Upper lobe of left lung (tissue), 6 donors: ENCODE measurements at regions not wholly inside any gene's neighbourhood (a gene's known extent, or its start where the extent isn't known, plus 50 kb on each side); places are given as distances from the start of the nearest gene placed in this dataset.

Source experiments
- ATAC-seq, 2 donors: fragments of 200-7000 bp; cut with Tn5 transposase; one replicate each; pipeline ENCODE4 v1.9.1; 2022; ENCODE audit warnings: mild to moderate bottlenecking in 2 of 2, moderate library complexity in 2 of 2; ENCODE audit not compliant: low FRiP score in 2 of 2
- DNase-seq, 2 donors: peaks; one replicate each; pipeline ENCODE4 v3.0.0-alpha.2; 2019 to 2020
- H3K27ac ChIP-seq, 4 donors: fragments of 200-600 bp; sonication (generic); one replicate each; pipeline ENCODE4 v1.5.1; 2016 to 2019
- H3K27me3 ChIP-seq, 4 donors: fragments of 200-600 bp; sonication (generic); one replicate each; pipeline ENCODE4 v1.5.1; 2017 to 2019
- H3K36me3 ChIP-seq, 4 donors: fragments of 200-600 bp; sonication (generic); one replicate each; pipeline ENCODE4 v1.5.1; 2016 to 2019
- H3K4me1 ChIP-seq, 4 donors: fragments of 200-600 bp; sonication (generic); one replicate each; pipeline ENCODE4 v1.5.1; 2018 to 2019
- H3K4me3 ChIP-seq, 4 donors: fragments of 200-600 bp; sonication (generic); one replicate each; pipeline ENCODE4 v1.5.1; 2017 to 2019; ENCODE audit warnings: mild to moderate bottlenecking in 2 of 4, moderate library complexity in 1 of 4
- H3K9me3 ChIP-seq, 4 donors: fragments of 200-600 bp; sonication (generic); one replicate each; pipeline ENCODE4 v1.5.1; 2018 to 2019
- EP300 ChIP-seq, 4 donors: sonication (generic); formaldehyde crosslinking; IDR thresholded peaks; one replicate each; pipeline ENCODE4 v1.5.1; 2017; ENCODE audit warnings: antibody characterized with exemption in 4 of 4, control low read depth in 2 of 4
- POLR2A ChIP-seq, 4 donors: fragments of 450-650 bp; IDR thresholded peaks; one replicate each; pipeline ENCODE4 v1.5.1; 2016 to 2017; ENCODE audit warnings: antibody characterized with exemption in 4 of 4, mild to moderate bottlenecking in 2 of 4
- POLR2AphosphoS5 ChIP-seq, 2 donors: sonication (generic); formaldehyde crosslinking; IDR thresholded peaks; one replicate each; pipeline ENCODE4 v1.5.1; 2017; ENCODE audit warnings: antibody characterized with exemption in 2 of 2
- WGBS, 2 donors: methylation state at CpG; one replicate each; pipeline ENCODE4 v1.1.5; 2017 to 2018; 5-methylcytosine and 5-hydroxymethylcytosine counted together
- TF ChIP-seq, protein P1 (sequence below), 6 experiments: fragments of 450-650 bp in 4 of 6; fragments of 200-600 bp in 2 of 6; sonication (generic) in 2 of 6; IDR thresholded peaks; one replicate each; pipeline ENCODE4 v1.5.1; 2016 to 2019; ENCODE audit warnings: antibody characterized with exemption in 6 of 6
- donor health status: DM: no; HTN: no; CAD: no; lungs with moderate emphysema.
- donor health status: DM: no; HTN: yes; CAD: no; lungs with severe emphysema.

DNA sequence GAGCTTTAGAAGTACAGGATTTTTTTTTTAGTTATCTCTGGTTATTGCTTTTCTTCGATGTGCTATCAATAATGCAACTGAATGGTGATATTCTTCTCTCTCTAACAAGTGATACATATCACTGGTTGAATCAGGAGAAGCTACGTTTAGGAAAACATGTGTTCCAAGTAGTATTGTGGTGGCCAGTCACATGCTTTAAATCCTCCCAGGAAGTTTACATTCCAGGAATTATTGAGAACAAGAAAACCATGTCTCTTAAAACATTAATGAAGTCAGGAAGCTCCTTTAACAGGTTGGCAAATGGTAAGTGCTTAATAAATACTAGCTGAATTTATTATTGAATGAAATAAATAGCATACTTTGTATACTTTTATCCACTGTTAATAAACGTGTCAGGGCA is 371.1 kb downstream of the BCKDHB start:
- no peak for DNase-seq
- Histone ChIP-seq H3K9me3 (no peaks in the 10 kb centered on the region), H3K4me1 (no peaks in the 10 kb centered on the region), H3K27me3 (no peaks in the 10 kb centered on the region), H3K4me3 (no peak overlapping the region), H3K27ac (no peak overlapping the region), H3K36me3 (no peaks in the 10 kb centered on the region)
- 40 to 54% methylated on average over 3 of the region's 3 CpGs for WGBS, 2 donors
- TF ChIP-seq POLR2A (IDR thresholded peaks at IDR 0.05), result no peak
- no peak for TF ChIP-seq POLR2AphosphoS5 (IDR thresholded peaks at IDR 0.05)
- TF ChIP-seq, protein P1, sequence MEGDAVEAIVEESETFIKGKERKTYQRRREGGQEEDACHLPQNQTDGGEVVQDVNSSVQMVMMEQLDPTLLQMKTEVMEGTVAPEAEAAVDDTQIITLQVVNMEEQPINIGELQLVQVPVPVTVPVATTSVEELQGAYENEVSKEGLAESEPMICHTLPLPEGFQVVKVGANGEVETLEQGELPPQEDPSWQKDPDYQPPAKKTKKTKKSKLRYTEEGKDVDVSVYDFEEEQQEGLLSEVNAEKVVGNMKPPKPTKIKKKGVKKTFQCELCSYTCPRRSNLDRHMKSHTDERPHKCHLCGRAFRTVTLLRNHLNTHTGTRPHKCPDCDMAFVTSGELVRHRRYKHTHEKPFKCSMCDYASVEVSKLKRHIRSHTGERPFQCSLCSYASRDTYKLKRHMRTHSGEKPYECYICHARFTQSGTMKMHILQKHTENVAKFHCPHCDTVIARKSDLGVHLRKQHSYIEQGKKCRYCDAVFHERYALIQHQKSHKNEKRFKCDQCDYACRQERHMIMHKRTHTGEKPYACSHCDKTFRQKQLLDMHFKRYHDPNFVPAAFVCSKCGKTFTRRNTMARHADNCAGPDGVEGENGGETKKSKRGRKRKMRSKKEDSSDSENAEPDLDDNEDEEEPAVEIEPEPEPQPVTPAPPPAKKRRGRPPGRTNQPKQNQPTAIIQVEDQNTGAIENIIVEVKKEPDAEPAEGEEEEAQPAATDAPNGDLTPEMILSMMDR (IDR thresholded peaks at IDR 0.05), result no peak
- TF ChIP-seq EP300 (IDR thresholded peaks at IDR 0.05), result no peak
- ATAC-seq, result no peak

DNA sequence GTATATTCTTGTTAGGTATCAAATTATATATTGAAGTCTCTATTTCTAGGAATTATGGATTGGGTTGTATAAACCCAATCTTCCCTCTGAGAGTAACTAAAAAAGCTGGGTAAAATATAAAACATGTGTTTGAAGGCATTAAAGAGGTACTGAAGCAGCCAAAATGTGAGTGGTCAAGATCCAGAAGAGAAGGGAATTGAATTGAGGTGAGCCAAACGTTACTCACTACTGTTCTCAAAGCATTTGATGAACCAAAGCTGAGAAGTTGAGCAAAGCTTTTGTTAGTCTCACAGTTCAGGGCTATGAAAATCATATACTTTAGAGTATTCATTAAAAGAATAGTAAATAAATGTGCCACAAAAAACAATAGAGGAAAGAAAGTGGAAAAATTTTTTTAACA is 365.8 kb downstream of the BCKDHB start:
- H3K4me3 ChIP-seq, result no peak overlapping the region
- 63 to 72% methylated on average over 1 of the region's 1 CpG for WGBS, 2 donors
- H3K9me3 ChIP-seq, result no peaks in the 10 kb centered on the region
- H3K36me3 ChIP-seq, result no peaks in the 10 kb centered on the region
- no peaks in the 10 kb centered on the region for H3K27me3 ChIP-seq
- TF ChIP-seq POLR2AphosphoS5 (IDR thresholded peaks at IDR 0.05) (no peak), POLR2A (IDR thresholded peaks at IDR 0.05) (no peak)
- TF ChIP-seq, protein P1 (IDR thresholded peaks at IDR 0.05), result no peak
- H3K4me1 ChIP-seq, result no peaks in the 10 kb centered on the region
- no peak overlapping the region for H3K27ac ChIP-seq
- ATAC-seq, result no peak
- no peak for DNase-seq

DNA sequence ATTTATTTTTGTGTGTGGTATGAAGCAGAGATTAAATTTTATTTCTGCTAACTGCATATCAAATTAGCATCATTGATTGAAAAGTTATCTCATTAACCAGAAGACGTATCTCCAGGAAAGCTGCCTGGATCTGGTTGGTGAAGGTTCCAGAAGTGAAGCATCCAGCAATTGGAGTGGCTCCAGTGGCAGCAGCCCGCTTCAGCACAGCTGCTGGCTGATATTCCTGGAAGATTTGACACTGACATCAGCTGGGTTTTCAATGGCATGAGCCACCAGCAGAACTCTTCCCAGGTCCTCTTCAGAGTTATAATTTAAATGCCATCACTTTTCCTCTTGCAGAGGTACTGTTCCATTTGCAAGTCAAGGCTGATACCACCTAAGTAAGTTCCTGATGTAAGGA is 363.5 kb downstream of the BCKDHB start:
- H3K4me1 ChIP-seq, result no peaks in the 10 kb centered on the region
- DNase-seq (no peak), ATAC-seq (no peak)
- TF ChIP-seq POLR2A (IDR thresholded peaks at IDR 0.05) (no peak), EP300 (IDR thresholded peaks at IDR 0.05) (no peak), POLR2AphosphoS5 (IDR thresholded peaks at IDR 0.05) (no peak)
- TF ChIP-seq, protein P1 (IDR thresholded peaks at IDR 0.05), result no peak
- H3K27ac ChIP-seq, result no peak overlapping the region
- H3K27me3 ChIP-seq, result no peaks in the 10 kb centered on the region
- WGBS, 2 donors, result 72 to 80% methylated on average over 2 of the region's 2 CpGs
- H3K4me3 ChIP-seq, result no peak overlapping the region
- H3K36me3 ChIP-seq, result no peaks in the 10 kb centered on the region
- no peaks in the 10 kb centered on the region for H3K9me3 ChIP-seq

DNA sequence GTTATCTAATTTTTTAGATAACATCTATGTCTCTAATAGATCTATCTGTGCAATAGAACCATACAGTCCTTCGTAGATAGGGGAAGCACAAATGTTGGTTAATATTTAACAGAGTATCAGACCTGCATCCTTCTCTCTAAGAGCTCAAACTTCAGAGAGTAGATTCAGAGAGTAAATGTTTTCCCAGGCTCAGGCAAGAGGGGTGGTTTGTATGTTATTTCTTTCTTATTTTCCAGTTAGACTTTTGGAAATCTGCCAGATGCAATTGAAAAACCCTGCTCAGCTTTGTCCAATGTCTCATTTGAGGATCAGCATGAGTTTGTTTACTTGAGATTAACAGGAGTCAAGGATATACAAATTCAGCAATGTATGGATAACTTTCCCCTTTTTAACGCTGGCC is 361.9 kb downstream of the BCKDHB start:
- TF ChIP-seq POLR2AphosphoS5 (IDR thresholded peaks at IDR 0.05), result no peak
- no peak for TF ChIP-seq EP300 (IDR thresholded peaks at IDR 0.05)
- TF ChIP-seq, protein P1 (IDR thresholded peaks at IDR 0.05), result no peak
- no peak for TF ChIP-seq POLR2A (IDR thresholded peaks at IDR 0.05)
- no peak for ATAC-seq
- Histone ChIP-seq H3K4me1 (no peaks in the 10 kb centered on the region), H3K36me3 (no peaks in the 10 kb centered on the region), H3K27me3 (no peaks in the 10 kb centered on the region), H3K4me3 (no peak overlapping the region), H3K27ac (no peak overlapping the region), H3K9me3 (no peaks in the 10 kb centered on the region)
- no peak for DNase-seq
- WGBS, 2 donors, result 53 to 55% methylated on average over 2 of the region's 2 CpGs

DNA sequence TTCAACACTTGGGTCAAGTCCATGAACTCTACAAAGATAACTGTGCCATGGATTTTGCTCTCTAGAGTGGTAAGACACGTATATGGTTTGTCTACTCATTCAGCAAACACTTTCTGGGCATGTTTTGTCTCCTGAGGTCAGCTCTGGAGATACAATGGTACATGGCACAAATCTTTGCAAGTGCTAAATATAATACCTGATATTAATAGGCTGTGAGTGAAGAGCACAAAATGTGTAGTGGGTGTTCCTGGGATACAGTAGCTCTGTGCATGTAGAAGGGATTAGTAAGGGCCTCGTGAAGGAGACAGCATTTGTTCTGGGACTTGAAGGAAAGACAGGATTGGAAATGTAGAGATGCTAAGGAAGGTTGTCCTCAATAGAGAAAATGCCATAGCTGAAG is 360.9 kb downstream of the BCKDHB start:
- Histone ChIP-seq H3K4me1 (no peaks in the 10 kb centered on the region), H3K27me3 (no peaks in the 10 kb centered on the region), H3K4me3 (no peak overlapping the region), H3K27ac (no peak overlapping the region), H3K36me3 (no peaks in the 10 kb centered on the region), H3K9me3 (no peaks in the 10 kb centered on the region)
- TF ChIP-seq, protein P1 (IDR thresholded peaks at IDR 0.05), result no peak
- TF ChIP-seq POLR2AphosphoS5 (IDR thresholded peaks at IDR 0.05) (no peak), POLR2A (IDR thresholded peaks at IDR 0.05) (no peak), EP300 (IDR thresholded peaks at IDR 0.05) (no peak)
- DNase-seq, result no peak
- 86 to 94% methylated on average over 2 of the region's 2 CpGs for WGBS, 2 donors
- no peak for ATAC-seq
